HepG2 (cell line): ENCODE measurements at regions not wholly inside any gene's neighbourhood (a gene's known extent, or its start where the extent isn't known, plus 50 kb on each side); places are given as distances from the start of the nearest gene placed in this dataset.

Experiments
- ATAC-seq: fragments of 200-7000 bp; cut with Tn5 transposase; 3 replicates; pipeline ENCODE4 v1.9.1; 2020; ENCODE audit warnings: mild to moderate bottlenecking, moderate library complexity
- BruUV-seq: library from RNA; stranded (reverse); fragments of 400-500 nt; replicated peaks from 2 replicates; lab custom pipeline; 2021; lab: Mats Ljungman, UMichigan
- CTCF ChIA-PET: fragments of 300-600 bp; formaldehyde crosslinking; extraction: SDS; loops from one replicate; lab custom pipeline; 2021; ENCODE audit warnings: low total read pairs, inconsistent platforms, low intra/inter-chr PET ratio; lab: Yijun Ruan, JAX
- POLR2A ChIA-PET: fragments of 350-600 bp; sonication (Branson Sonifier 250); formaldehyde crosslinking; loops from one replicate; lab custom pipeline; 2020; ENCODE audit warnings: antibody characterized with exemption, inconsistent platforms; lab: Yijun Ruan, JAX
- DNase-seq: peaks from one replicate; pipeline ENCODE4 v3.0.0-alpha.2; 2015; ENCODE audit warnings: low spot score
- FAIRE-seq: peaks from 3 replicates; lab custom pipeline; 2011; peaks lifted over from hg19 to GRCh38; lab: Jason Lieb, UNC
- H2AFZ ChIP-seq: one replicate; pipeline ENCODE4 v1.6.1; 2011; ENCODE audit warnings: low read length, inconsistent platforms
- H3K27ac ChIP-seq: fragments of 300-600 bp; 3 replicates; pipeline ENCODE4 v1.8.0; 2011; ENCODE audit warnings: mixed run types, mild to moderate bottlenecking, mixed read lengths, low read length, inconsistent platforms; ENCODE audit not compliant: insufficient read depth; ENCODE audit errors: extremely low read length
- H3K27me3 ChIP-seq, 2 experiments: fragments of 200-600 bp in 1 of 2; 2 replicates in 1 of 2; 3 replicates in 1 of 2; pipeline versions ENCODE4 v1.6.0 to v1.8.0; 2011; ENCODE audit warnings: low read length in 2 of 2, mild to moderate bottlenecking in 2 of 2, moderate library complexity in 2 of 2, inconsistent platforms in 1 of 2; ENCODE audit not compliant: insufficient read depth in 2 of 2, control insufficient read depth in 1 of 2
- H3K36me3 ChIP-seq, 2 experiments: fragments of 200-600 bp in 1 of 2; replicated peaks in 1 of 2; 2 replicates in 1 of 2; 3 replicates in 1 of 2; pipeline versions ENCODE4 v1.5.1 to v1.8.0; 2011; ENCODE audit warnings: low read length in 2 of 2, inconsistent platforms in 1 of 2; ENCODE audit not compliant: insufficient read depth in 2 of 2, control insufficient read depth in 1 of 2
- H3K4me1 ChIP-seq: 2 replicates; pipeline ENCODE4 v1.5.1; 2012; ENCODE audit warnings: low read length, inconsistent platforms; ENCODE audit not compliant: insufficient read depth
- H3K4me2 ChIP-seq: 2 replicates; pipeline ENCODE4 v1.6.0; 2011; ENCODE audit warnings: low read depth, low read length, inconsistent platforms
- H3K4me3 ChIP-seq, 3 experiments: fragments of 200-600 bp in 1 of 3; sonication (generic), shearing (Covaris generic) in 1 of 3; replicated peaks in 1 of 3; 2 replicates each; pipeline ENCODE4 v1.5.1; 2011 to 2016; ENCODE audit warnings: low read length in 3 of 3, inconsistent platforms in 2 of 3, low read depth in 2 of 3, mild to moderate bottlenecking in 2 of 3, control low read depth in 1 of 3, mixed read lengths in 1 of 3; ENCODE audit not compliant: insufficient read depth in 1 of 3
- H3K79me2 ChIP-seq: one replicate; pipeline ENCODE4 v1.6.1; 2011; ENCODE audit warnings: low read length, inconsistent platforms; ENCODE audit not compliant: insufficient read depth
- H3K9ac ChIP-seq: 2 replicates; pipeline ENCODE4 v1.6.0; 2011; ENCODE audit warnings: mild to moderate bottlenecking, low read depth, low read length, inconsistent platforms; ENCODE audit not compliant: insufficient read depth
- H3K9me3 ChIP-seq: 2 replicates; pipeline ENCODE4 v1.5.1; 2012; ENCODE audit warnings: mild to moderate bottlenecking, low read length
- H4K20me1 ChIP-seq: 2 replicates; pipeline ENCODE4 v1.6.0; 2011; ENCODE audit warnings: inconsistent platforms, mild to moderate bottlenecking, low read length, moderate library complexity; ENCODE audit not compliant: insufficient read depth
- PCBP2 ChIP-seq: fragments of 200-400 bp; formaldehyde crosslinking; optimal IDR thresholded peaks from 2 replicates; pipeline ENCODE3; 2018; ENCODE audit warnings: low read length, low read depth; ENCODE audit not compliant: poor library complexity, severe bottlenecking
- RBM39 ChIP-seq: fragments of 200-400 bp; formaldehyde crosslinking; IDR thresholded peaks from one replicate; pipeline ENCODE4 v1.6.1; 2018; ENCODE audit warnings: antibody characterized with exemption, mild to moderate bottlenecking, low read depth, low read length; ENCODE audit not compliant: poor library complexity, severe bottlenecking
- SP1 ChIP-seq, 2 experiments: fragments of 450-650 bp in 1 of 2; sonication (generic) in 1 of 2; formaldehyde crosslinking in 1 of 2; IDR thresholded peaks; 2 replicates each; pipeline versions ENCODE4 v1.4.0 to v1.6.1; 2016 to 2020; ENCODE audit warnings: missing genetic modification reagents in 1 of 2
- XBP1 ChIP-seq: sonication (generic); formaldehyde crosslinking; IDR thresholded peaks from 2 replicates; pipeline ENCODE4 v1.5.0; 2020; ENCODE audit warnings: missing genetic modification reagents
- YY1 ChIP-seq: IDR thresholded peaks from 2 replicates; pipeline ENCODE4 v1.6.1; 2011; ENCODE audit warnings: low read length, low read depth, moderate library complexity, mild to moderate bottlenecking; ENCODE audit not compliant: insufficient read depth, insufficient replicate concordance
- ZFP36L2 ChIP-seq: sonication (generic); formaldehyde crosslinking; IDR thresholded peaks from 2 replicates; pipeline ENCODE4 v1.4.0; 2020; ENCODE audit warnings: missing genetic modification reagents
- WGBS: methylation state at CpG from one replicate; pipeline ENCODE4 v1.1.6; 2017; ENCODE audit warnings: low lambda C conversion rate; 5-methylcytosine and 5-hydroxymethylcytosine counted together
- in situ Hi-C: cut with HindIII; loops from 2 replicates; pipeline ENCODE4 v1.10.0; 2017; ENCODE audit warnings: low pct_unique_long_range_greater_than_20kb; ENCODE audit not compliant: extremely low pct_ligation_motif_present
- intact Hi-C: fragments of 100-400 bp; cut with micrococcal nuclease; formaldehyde crosslinking; loops from one replicate; pipeline ENCODE4 v1.10.0; 2022; ENCODE audit not compliant: unreplicated experiment
- TF ChIP-seq, protein P1 (sequence below), 2 experiments: sonication (generic) in 1 of 2; formaldehyde crosslinking in 1 of 2; IDR thresholded peaks; 2 replicates each; pipeline versions ENCODE4 v1.5.1 to v1.6.1; 2011 to 2020; ENCODE audit warnings: borderline replicate concordance in 1 of 2, low read depth in 1 of 2, low read length in 1 of 2, mild to moderate bottlenecking in 1 of 2, missing genetic modification reagents in 1 of 2, moderate library complexity in 1 of 2
- TF ChIP-seq, protein P2 (sequence below), 2 experiments: sonication (generic) in 1 of 2; formaldehyde crosslinking in 1 of 2; IDR thresholded peaks; 2 replicates each; pipeline versions ENCODE4 v1.6.1 to v1.9.0; 2014 to 2022; ENCODE audit warnings: antibody characterized with exemption in 1 of 2, borderline replicate concordance in 1 of 2, inconsistent platforms in 1 of 2, low read depth in 1 of 2, missing genetic modification reagents in 1 of 2

DNA sequence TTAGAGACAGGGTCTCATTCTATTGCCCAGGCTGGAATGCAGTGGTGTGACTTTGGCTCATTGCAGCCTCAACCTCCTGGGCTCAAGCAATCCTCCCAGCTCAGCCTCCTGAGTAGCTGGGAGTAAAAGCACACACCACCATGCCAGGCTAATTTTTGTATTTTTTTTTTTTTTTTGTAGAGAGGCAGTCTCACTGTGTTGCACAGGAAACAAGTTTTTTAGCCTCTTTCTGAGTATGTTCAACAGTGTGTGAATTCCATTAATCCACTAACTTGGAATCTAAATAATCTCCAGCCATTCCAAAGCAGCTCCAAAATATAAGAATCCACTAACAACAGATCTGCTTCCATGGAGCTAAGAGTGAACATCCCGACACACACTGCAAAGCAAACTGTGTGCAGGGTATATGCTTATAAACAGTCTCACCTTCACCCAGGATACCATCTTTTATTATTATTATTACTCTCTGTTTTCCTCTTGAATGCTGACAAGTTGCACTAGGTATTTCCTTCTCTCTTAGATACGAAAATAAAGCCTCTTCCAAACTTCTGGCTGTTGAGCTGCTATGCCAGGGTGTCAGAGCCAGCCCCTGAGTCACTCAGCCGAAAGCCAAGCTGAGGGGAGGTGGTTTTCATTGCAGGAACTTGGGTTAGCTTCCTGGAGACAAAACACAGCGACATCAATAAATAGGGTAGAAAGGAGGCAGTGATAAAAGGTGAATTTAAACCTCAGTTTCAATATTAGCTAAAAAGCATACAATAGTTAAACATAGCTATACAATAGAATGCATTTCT, 264.9 kb downstream of the HIVEP2 start:
- H3K4me3 ChIP-seq, result no peak overlapping the region
- no peak overlapping the region for H3K27ac ChIP-seq
- BruUV-seq, result no TSS peak
- DNase-seq, result no peak
- H3K79me2 ChIP-seq, result no peaks in the 10 kb centered on the region
- no peaks in the 10 kb centered on the region for H3K9me3 ChIP-seq
- FAIRE-seq, result no peak
- H3K9ac ChIP-seq, result no peak overlapping the region
- no peak overlapping the region for H3K4me2 ChIP-seq
- WGBS, result under 1% methylated on average over 4 of the region's 4 CpGs
- ATAC-seq, result no peak
- peaks cover 0 to 32% of the 10 kb centered on the region in 2 experiments; a peak in 4 of 5 replicates for H3K27me3 ChIP-seq
- no peaks in the 10 kb centered on the region for H4K20me1 ChIP-seq
- no peaks in the 10 kb centered on the region for H3K4me1 ChIP-seq
- in situ Hi-C loops (no loop called here), intact Hi-C loops (no loop called here)
- H3K36me3 ChIP-seq, result no peaks in the 10 kb centered on the region
- no peak for TF ChIP-seq XBP1 (CRISPR knock-in tag)
- no peak for TF ChIP-seq RBM39
- TF ChIP-seq, protein P1, sequence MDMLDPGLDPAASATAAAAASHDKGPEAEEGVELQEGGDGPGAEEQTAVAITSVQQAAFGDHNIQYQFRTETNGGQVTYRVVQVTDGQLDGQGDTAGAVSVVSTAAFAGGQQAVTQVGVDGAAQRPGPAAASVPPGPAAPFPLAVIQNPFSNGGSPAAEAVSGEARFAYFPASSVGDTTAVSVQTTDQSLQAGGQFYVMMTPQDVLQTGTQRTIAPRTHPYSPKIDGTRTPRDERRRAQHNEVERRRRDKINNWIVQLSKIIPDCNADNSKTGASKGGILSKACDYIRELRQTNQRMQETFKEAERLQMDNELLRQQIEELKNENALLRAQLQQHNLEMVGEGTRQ (IDR thresholded peaks at IDR 0.05; ENCODE audit: low read depth, low read length), result no peak
- TF ChIP-seq, protein P1 (CRISPR knock-in tag; IDR thresholded peaks at IDR 0.05; ENCODE audit: borderline replicate concordance), result no peak
- TF ChIP-seq YY1, result no peak
- CTCF ChIA-PET, result no interaction called here
- no peak overlapping the region for H2AFZ ChIP-seq
- POLR2A ChIA-PET, result no interaction called here

DNA sequence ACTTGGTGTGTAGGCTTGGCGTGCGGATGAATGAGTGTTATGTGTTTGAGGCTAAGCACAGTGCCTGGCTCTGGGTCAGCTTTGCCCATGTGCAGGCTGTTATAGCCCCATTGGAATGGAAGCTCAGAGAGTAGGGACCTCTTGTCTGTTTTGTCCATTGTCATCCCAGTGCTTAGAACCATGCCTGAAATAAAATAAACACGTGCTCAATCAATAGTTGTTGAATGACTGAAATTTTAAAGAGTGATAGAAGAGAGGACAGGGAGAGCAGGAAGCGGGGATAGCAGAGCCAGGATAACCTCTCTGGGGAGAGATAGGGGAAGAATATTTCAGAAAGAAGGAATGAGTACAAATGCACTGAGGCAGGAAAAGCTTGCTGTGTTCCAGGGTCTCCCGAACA, 263.9 kb downstream of the HIVEP2 start:
- H2AFZ ChIP-seq, result no peak overlapping the region
- H3K4me3 ChIP-seq, result no peak overlapping the region
- H3K4me1 ChIP-seq, result no peaks in the 10 kb centered on the region
- H3K4me2 ChIP-seq, result no peak overlapping the region
- H3K9me3 ChIP-seq, result no peaks in the 10 kb centered on the region
- no peak for ATAC-seq
- no TSS peak for BruUV-seq
- CTCF ChIA-PET, result no interaction called here
- no peak overlapping the region for H3K27ac ChIP-seq
- peaks cover 0 to 26% of the 10 kb centered on the region in 2 experiments; a peak in 4 of 5 replicates for H3K27me3 ChIP-seq
- intact Hi-C loops, result no loop called here
- POLR2A ChIA-PET, result no interaction called here
- no peak for FAIRE-seq
- no peaks in the 10 kb centered on the region for H4K20me1 ChIP-seq
- H3K79me2 ChIP-seq, result no peaks in the 10 kb centered on the region
- DNase-seq, result no peak
- no peaks in the 10 kb centered on the region for H3K36me3 ChIP-seq
- WGBS, result 54% methylated on average over 5 of the region's 5 CpGs
- in situ Hi-C loops, result no loop called here
- H3K9ac ChIP-seq, result no peak overlapping the region
- TF ChIP-seq PCBP2 (no peak), SP1 (IDR thresholded peaks at IDR 0.05) (no peak), SP1 (CRISPR knock-in tag; IDR thresholded peaks at IDR 0.05) (no peak), ZFP36L2 (CRISPR knock-in tag) (no peak)
- TF ChIP-seq, protein P2, sequence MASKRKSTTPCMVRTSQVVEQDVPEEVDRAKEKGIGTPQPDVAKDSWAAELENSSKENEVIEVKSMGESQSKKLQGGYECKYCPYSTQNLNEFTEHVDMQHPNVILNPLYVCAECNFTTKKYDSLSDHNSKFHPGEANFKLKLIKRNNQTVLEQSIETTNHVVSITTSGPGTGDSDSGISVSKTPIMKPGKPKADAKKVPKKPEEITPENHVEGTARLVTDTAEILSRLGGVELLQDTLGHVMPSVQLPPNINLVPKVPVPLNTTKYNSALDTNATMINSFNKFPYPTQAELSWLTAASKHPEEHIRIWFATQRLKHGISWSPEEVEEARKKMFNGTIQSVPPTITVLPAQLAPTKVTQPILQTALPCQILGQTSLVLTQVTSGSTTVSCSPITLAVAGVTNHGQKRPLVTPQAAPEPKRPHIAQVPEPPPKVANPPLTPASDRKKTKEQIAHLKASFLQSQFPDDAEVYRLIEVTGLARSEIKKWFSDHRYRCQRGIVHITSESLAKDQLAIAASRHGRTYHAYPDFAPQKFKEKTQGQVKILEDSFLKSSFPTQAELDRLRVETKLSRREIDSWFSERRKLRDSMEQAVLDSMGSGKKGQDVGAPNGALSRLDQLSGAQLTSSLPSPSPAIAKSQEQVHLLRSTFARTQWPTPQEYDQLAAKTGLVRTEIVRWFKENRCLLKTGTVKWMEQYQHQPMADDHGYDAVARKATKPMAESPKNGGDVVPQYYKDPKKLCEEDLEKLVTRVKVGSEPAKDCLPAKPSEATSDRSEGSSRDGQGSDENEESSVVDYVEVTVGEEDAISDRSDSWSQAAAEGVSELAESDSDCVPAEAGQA (IDR thresholded peaks at IDR 0.05; ENCODE audit: low read depth), result no peak
- TF ChIP-seq, protein P2 (CRISPR knock-in tag; IDR thresholded peaks at IDR 0.05; ENCODE audit: borderline replicate concordance), result no peak
